ENCODE measurements at regions not wholly inside any gene's neighbourhood (a gene's known extent, or its start where the extent isn't known, plus 50 kb on each side); places are given as distances from the start of the nearest gene placed in this dataset.

GRCh38 chr1:190812996-190813395 lies 335.3 kb upstream of the BRINP3 start:
- no peak for TF ChIP-seq POLR2AphosphoS5 (IDR thresholded peaks at IDR 0.05; ENCODE audit: insufficient read depth in 1 of 2, low read depth in 1 of 2)
- no peak for TF ChIP-seq CTCF (IDR thresholded peaks at IDR 0.05)
- TF ChIP-seq POLR2A (IDR thresholded peaks at IDR 0.05), result no peak

Data from vagina (tissue), 2 donors.